GM10248 (cell line): ENCODE measurements at regions not wholly inside any gene's neighbourhood (a gene's known extent, or its start where the extent isn't known, plus 50 kb on each side); places are given as distances from the start of the nearest gene placed in this dataset.

Source experiments
- CTCF ChIA-PET: fragments of 300-600 bp; sonication (Branson Sonifier 250); formaldehyde crosslinking; extraction: SDS; loops from one replicate; lab custom pipeline; 2021; ENCODE audit warnings: antibody characterized with exemption; lab: Yijun Ruan, JAX
- POLR2A ChIA-PET: fragments of 350-650 bp; sonication (Branson Sonifier 250); formaldehyde crosslinking; extraction: SDS; loops from one replicate; lab custom pipeline; 2020; ENCODE audit warnings: antibody characterized with exemption; lab: Yijun Ruan, JAX
- DNase-seq: peaks from one replicate; pipeline ENCODE4 v3.0.0; 2012; ENCODE audit errors: extremely low spot score
- TF ChIP-seq, protein P1 (sequence below): IDR thresholded peaks from 2 replicates; pipeline ENCODE4 v1.5.1; 2012; ENCODE audit warnings: mild to moderate bottlenecking, low read depth; ENCODE audit errors: extremely low read depth, missing control alignments, control extremely low read depth

DNA sequence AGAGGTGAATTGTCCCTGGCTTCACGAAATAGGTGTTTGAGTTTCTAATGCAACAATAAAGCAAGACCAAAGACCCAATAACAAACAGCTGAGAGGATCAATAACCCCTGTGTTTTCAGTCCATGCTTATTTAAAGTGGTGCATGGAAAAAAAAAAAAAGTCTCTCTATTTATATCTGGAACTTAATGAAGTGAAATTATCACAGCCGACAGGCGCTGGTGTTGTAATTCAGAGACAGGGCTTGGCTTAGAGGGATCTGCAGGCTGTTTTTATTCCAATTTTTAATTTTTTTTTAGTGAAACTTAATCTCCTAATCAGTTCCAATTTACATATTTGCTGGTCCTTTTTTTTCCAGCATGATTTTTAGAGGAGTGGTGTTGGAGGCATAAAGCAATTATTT lies 858.2 kb upstream of the SOX9 start:
- ChIA-PET CTCF (no interaction called here), POLR2A (no interaction called here)
- DNase-seq = no peak
- TF ChIP-seq, protein P1, sequence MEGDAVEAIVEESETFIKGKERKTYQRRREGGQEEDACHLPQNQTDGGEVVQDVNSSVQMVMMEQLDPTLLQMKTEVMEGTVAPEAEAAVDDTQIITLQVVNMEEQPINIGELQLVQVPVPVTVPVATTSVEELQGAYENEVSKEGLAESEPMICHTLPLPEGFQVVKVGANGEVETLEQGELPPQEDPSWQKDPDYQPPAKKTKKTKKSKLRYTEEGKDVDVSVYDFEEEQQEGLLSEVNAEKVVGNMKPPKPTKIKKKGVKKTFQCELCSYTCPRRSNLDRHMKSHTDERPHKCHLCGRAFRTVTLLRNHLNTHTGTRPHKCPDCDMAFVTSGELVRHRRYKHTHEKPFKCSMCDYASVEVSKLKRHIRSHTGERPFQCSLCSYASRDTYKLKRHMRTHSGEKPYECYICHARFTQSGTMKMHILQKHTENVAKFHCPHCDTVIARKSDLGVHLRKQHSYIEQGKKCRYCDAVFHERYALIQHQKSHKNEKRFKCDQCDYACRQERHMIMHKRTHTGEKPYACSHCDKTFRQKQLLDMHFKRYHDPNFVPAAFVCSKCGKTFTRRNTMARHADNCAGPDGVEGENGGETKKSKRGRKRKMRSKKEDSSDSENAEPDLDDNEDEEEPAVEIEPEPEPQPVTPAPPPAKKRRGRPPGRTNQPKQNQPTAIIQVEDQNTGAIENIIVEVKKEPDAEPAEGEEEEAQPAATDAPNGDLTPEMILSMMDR = no peak

DNA sequence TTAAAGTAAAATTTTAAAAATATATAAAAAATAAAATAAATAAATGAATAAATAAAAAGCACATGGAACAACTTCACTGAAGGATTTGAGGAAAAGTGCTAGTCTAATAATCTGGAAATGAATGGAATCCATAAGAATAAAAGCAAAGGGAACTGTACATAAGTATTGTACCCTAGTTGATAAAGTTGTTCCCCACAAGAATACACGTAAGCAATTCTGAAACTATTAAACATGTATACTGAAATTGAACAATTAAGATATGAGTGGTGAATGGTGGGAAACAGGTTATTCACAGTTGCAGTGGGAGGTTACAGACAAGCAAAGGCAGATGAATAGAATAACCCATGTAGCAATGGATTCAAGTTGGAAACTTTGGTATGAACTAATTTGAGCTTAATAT lies 853.2 kb upstream of the SOX9 start:
- no peak for DNase-seq
- TF ChIP-seq, protein P1 = no peak

DNA sequence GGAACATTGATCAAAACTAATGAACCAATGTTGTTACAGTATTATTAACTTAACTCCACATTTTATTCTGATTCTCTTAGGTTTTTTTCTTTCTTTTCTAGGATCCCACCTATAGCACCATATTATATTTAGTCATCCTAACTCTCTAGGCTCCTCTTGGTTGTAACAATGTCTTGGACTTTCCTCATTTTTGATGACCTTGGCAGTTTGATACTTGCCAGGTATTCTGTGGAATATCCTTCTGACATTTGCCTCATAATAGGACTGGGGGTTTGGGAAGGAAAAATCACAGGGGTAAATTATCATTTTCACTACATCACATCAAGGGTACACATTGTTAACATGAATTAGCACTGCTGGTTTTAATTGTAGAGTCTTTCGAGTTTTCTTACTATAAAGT lies 851.6 kb upstream of the SOX9 start:
- POLR2A ChIA-PET = no interaction called here
- DNase-seq = no peak
- TF ChIP-seq, protein P1 = no peak
- CTCF ChIA-PET = no interaction called here

More for the DNA sequence above, 853.2 kb upstream of the SOX9 start:
- CTCF ChIA-PET = no interaction called here
- POLR2A ChIA-PET = no interaction called here

DNA sequence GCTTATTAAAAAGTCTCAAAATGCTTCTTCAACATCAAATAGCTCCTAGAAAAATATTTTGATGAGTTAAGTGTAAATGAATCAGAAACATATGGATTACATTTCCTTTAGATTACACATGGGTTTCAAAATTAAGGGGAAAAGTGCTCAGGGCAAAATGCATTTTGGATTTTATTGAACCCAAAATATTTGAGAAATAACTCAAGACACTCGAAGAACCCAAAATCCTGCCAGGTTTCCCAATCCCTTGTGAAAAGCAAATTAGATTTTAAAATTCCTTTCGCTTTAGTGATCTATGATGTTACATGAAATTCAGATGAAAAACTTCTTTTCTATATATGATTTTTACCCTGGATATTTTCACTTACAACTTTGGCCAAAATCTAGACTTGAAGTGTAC lies 847.4 kb upstream of the SOX9 start:
- CTCF ChIA-PET = interaction anchor here (1.4 kb wide), 1 partner anchor 30 kb away, joined by 3 read pairs; no protein-coding TSS in a partner anchor

DNA sequence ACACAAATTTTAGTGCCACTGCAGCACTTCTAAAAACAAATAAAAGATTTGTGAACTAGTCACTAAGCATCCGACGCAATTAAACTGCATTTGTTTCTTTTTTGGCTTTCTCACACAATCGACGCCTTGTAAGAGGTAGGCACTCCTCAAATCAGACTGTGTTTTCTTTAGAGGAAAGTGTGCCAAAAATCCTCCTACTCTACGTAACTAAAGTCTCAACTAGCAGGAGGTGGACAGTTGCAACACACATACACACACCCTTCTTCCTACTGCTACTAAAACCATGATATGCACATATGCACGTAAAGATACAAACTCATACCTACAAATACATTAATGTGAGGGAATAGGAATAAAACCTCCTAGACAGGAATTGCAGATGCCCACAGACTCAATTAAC lies 844.7 kb upstream of the SOX9 start:
- ChIA-PET CTCF (no interaction called here), POLR2A (no interaction called here)
- TF ChIP-seq, protein P1 = no peak
- no peak for DNase-seq

More for the DNA sequence above, 847.4 kb upstream of the SOX9 start:
- POLR2A ChIA-PET = no interaction called here
- DNase-seq = no peak
- TF ChIP-seq, protein P1 = no peak

DNA sequence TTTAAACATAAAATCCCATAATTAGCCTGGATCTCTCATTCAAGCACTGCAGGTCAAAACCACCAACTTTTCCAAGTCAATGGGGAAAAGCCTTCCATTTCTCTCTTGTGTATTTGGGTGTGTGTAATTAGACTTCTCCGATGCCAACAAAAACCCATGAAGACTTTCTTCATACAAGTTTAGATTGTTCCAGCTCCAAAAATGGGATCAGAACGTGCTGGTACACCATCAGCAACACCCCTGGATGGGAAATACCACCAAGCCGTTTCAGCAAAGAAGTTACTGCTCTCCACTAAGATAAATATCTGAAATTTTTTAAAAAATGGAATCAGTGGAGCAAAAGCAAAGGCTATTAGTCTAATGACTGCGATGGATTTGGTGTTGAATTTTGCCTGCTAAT lies 837.3 kb upstream of the SOX9 start:
- CTCF ChIA-PET = no interaction called here
- TF ChIP-seq, protein P1 = no peak
- POLR2A ChIA-PET = no interaction called here
- no peak for DNase-seq
